ENCODE measurements at regions not wholly inside any gene's neighbourhood (a gene's known extent, or its start where the extent isn't known, plus 50 kb on each side); places are given as distances from the start of the nearest gene placed in this dataset.
"Not testable (repeated sequence)": the region's sequence is repeated elsewhere in the genome, so short reads cannot be mapped to it uniquely, and the experiment has no call there.

- H3K27me3 ChIP-seq (replicated peaks in 1 of 7) = peaks cover 0 to 16% (median under 1%) of the 10 kb centered on the region in 7 donors
- H3K4me1 ChIP-seq; H3K27ac ChIP-seq; H3K36me3 ChIP-seq; H3K4me3 ChIP-seq; H3K9me3 ChIP-seq; DNase-seq; intact Hi-C loops (cut with DNase I; ENCODE audit: low total_unique reads): not testable (repeated sequence)
- 77 to 87% (median 80%) methylated on average over 5 to 6 of the region's 6 CpGs for WGBS, 5 donors
These were observed 92.9 kb upstream of the CCDC180 start for GRCh38 chr9:97214556-97214955.

- WGBS, 5 donors = 92 to 98% (median 95%) methylated on average over 11 to 20 of the region's 20 CpGs
- not testable (repeated sequence) for H3K4me1 ChIP-seq
These were observed 107.8 kb upstream of the CCDC180 start for GRCh38 chr9:97199683-97200082.

GRCh38 chr9:97193767-97194166 lies 113.7 kb upstream of the CCDC180 start:
- not testable (repeated sequence) for H3K4me1 ChIP-seq

More at GRCh38 chr9:97199683-97200082, 107.8 kb upstream of the CCDC180 start:
- intact Hi-C loops (cut with DNase I; ENCODE audit: low total_unique reads); H3K27me3 ChIP-seq (replicated peaks in 1 of 7); H3K36me3 ChIP-seq; H3K27ac ChIP-seq; H3K4me3 ChIP-seq; DNase-seq: not testable (repeated sequence)
- peaks cover 0 to 39% (median 19%) of the 10 kb centered on the region in 8 donors for H3K9me3 ChIP-seq

DNA sequence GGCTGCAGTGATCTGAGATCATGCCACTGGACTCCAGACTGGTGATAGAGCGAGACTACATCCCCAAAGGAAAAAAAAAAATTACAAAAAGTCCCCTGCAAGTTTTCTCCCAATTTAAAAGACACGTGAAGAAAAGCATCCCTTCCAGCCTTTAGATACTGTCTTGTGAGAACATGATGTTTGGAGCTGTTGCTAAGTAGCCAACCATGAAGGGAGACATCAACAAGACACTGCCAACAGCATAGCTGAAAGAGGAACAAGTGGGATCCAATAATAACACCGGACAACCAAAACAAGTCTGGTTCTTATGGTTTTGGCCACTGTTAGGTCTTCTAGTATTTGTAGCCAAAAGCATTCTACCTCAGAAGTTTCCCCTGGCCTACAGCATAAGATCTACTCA lies 118.9 kb upstream of the CCDC180 start:
- Histone ChIP-seq H3K27ac (no peak overlapping the region), H3K9me3 (no peaks in the 10 kb centered on the region), H3K36me3 (no peaks in the 10 kb centered on the region), H3K4me3 (no peak overlapping the region), H3K4me1 (no peaks in the 10 kb centered on the region), H3K27me3 (replicated peaks in 1 of 7) (peaks cover 0 to 5% (median 0%) of the 10 kb centered on the region in 7 donors)
- intact Hi-C loops (cut with DNase I; ENCODE audit: low total_unique reads) = no loop called here
- DNase-seq = no peak
- no peak for TF ChIP-seq POLR2AphosphoS5 (IDR thresholded peaks at IDR 0.05)
- no peak for TF ChIP-seq POLR2A (IDR thresholded peaks at IDR 0.05)
- WGBS, 5 donors = 83 to 92% (median 84%) methylated on average over 3 of the region's 3 CpGs

More at GRCh38 chr9:97193767-97194166, 113.7 kb upstream of the CCDC180 start:
- H3K36me3 ChIP-seq; H3K27me3 ChIP-seq (replicated peaks in 1 of 7); intact Hi-C loops (cut with DNase I; ENCODE audit: low total_unique reads); H3K27ac ChIP-seq; H3K4me3 ChIP-seq; DNase-seq: not testable (repeated sequence)
- peaks cover 0 to 11% (median 0%) of the 10 kb centered on the region in 8 donors for H3K9me3 ChIP-seq
- WGBS, 5 donors = 87 to 93% (median 90%) methylated on average over 4 of the region's 4 CpGs

DNA sequence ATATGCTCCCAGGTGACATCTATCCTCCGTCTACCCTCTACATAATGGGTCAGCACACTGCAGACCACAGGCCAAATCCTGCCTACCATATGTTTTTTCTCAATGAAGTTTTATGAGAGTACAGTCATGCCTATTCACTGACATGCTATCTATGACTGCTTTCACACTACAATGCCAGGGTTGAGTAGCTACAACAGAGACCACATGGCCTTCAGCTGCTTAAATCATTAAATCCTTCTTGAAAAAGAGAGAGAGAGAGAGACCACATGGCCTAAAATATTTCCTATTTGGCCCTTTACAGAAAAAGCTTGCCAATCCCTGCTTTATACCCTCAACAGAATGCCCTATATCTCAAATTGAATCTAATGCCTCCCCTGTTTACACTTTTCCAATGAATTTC lies 119.8 kb upstream of the CCDC180 start:
- H3K9me3 ChIP-seq; H3K36me3 ChIP-seq; DNase-seq; H3K4me3 ChIP-seq; H3K27ac ChIP-seq; H3K4me1 ChIP-seq; H3K27me3 ChIP-seq (replicated peaks in 1 of 7); intact Hi-C loops (cut with DNase I; ENCODE audit: low total_unique reads): not testable (repeated sequence)
- WGBS, 5 donors = 82 to 98% (median 85%) methylated on average over 1 of the region's 1 CpG

- no peak for DNase-seq
- Histone ChIP-seq H3K4me3 (no peak overlapping the region), H3K9me3 (no peaks in the 10 kb centered on the region), H3K4me1 (no peaks in the 10 kb centered on the region), H3K27me3 (replicated peaks in 1 of 7) (peaks cover 0 to 5% (median 0%) of the 10 kb centered on the region in 7 donors), H3K27ac (no peak overlapping the region), H3K36me3 (no peaks in the 10 kb centered on the region)
- WGBS, 5 donors = 81 to 92% (median 83%) methylated on average over 1 of the region's 1 CpG
- TF ChIP-seq, protein P1, sequence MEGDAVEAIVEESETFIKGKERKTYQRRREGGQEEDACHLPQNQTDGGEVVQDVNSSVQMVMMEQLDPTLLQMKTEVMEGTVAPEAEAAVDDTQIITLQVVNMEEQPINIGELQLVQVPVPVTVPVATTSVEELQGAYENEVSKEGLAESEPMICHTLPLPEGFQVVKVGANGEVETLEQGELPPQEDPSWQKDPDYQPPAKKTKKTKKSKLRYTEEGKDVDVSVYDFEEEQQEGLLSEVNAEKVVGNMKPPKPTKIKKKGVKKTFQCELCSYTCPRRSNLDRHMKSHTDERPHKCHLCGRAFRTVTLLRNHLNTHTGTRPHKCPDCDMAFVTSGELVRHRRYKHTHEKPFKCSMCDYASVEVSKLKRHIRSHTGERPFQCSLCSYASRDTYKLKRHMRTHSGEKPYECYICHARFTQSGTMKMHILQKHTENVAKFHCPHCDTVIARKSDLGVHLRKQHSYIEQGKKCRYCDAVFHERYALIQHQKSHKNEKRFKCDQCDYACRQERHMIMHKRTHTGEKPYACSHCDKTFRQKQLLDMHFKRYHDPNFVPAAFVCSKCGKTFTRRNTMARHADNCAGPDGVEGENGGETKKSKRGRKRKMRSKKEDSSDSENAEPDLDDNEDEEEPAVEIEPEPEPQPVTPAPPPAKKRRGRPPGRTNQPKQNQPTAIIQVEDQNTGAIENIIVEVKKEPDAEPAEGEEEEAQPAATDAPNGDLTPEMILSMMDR (IDR thresholded peaks at IDR 0.05 in 8 of 11, conservative IDR thresholded peaks at IDR 0.05 in 3 of 11) = no peak
- intact Hi-C loops (cut with DNase I; ENCODE audit: low total_unique reads) = no loop called here
These were observed 121.0 kb upstream of the CCDC180 start for GRCh38 chr9:97186493-97186892.

- H3K36me3 ChIP-seq; H3K4me1 ChIP-seq; intact Hi-C loops (cut with DNase I; ENCODE audit: low total_unique reads); DNase-seq; H3K4me3 ChIP-seq; H3K9me3 ChIP-seq; H3K27ac ChIP-seq; H3K27me3 ChIP-seq (replicated peaks in 1 of 7): not testable (repeated sequence)
- WGBS, 5 donors = 67 to 93% (median 81%) methylated on average over 2 of the region's 2 CpGs
These were observed 124.9 kb upstream of the CCDC180 start for GRCh38 chr9:97182532-97182931.
